ENCODE measurements at regions not wholly inside any gene's neighbourhood (a gene's known extent, or its start where the extent isn't known, plus 50 kb on each side); places are given as distances from the start of the nearest gene placed in this dataset.
"Not testable (repeated sequence)": the region's sequence is repeated elsewhere in the genome, so short reads cannot be mapped to it uniquely, and the experiment has no call there.

DNA sequence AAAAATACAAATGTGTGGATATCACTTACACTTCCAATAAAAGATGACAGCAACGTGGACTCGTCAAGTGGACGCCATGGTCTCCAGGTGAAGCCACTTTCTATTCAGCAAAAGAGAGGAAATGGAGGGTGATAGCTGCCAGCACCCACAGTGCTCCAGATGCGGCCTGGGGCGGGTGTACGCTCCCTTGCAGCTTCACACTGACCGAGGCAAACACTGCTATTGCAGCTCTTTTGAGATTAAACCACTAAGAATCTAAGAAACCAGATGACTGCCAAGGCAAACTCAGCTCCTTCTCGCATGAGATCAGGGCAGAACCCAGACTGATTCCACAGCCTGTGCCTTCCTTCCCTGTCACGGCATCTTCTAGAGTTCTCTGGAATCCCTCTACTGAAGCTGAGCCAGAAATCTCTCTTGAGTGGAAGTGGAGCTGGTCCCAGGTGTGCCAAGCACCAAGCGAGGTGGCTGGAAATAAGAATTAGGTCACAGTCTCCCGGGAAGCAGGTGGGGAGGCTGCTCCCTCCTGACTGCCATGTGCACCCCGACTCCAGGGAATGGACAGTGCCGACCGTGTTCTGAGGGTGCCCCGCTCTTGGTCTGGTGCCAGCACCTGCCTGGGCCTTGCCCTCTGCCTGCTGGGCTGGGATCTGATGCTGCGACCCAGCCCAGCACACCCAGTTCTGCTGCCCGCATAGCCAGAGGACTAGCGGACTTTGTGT is 90.1 kb upstream of the AFDN start:
- no peak for DNase-seq

DNA sequence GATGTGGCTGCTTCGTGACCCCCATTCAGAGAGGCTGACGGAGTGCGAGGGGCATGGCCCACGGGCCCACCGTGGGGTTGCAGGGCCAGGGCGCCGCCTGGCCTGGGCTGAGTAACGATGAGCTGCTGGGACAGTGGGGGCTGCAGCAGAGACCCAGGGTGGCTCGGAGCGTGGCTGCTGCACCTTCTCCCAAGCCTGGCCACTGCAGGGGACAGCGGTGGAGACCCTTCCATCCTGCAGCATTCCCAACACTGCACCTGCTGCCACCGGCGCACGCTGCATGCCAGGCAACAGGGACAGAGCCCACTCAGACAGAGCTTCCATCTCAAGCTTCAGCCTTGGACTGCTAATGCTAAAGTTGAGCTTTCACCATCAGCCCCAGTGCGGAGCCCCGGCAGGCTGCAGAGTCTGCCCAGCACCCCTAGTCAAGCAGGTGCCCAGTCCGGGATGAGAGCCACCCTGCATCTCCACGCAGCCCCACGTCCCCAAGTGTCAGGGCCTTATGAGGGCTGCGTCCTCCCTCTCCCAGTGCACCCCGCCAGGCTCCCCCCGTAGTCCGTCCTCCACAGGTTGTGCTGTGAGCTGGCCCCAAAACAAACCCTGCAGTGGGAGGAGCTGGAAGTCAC is 89.4 kb upstream of the AFDN start:
- DNase-seq: no peak

DNA sequence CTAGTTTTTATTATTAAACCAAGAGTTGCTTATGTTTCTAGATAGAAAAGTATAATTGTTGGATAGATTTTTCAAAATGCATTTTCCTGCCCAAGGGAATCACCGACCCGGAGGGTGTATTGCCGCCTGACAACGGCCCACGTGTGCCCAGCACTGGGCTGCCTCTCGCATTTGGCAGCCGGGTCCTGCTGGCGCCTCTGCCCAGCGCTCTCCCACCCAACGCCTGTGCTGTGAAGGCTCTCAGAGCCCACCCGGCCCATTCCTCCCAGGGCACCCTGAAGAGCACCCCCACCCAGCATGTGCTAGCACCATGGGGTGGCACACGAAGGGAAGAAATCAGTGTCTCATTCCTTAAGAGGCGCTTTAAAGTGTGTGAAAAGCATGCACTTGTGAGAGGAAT is 88.3 kb upstream of the AFDN start:
- no peak for DNase-seq

- DNase-seq: no peak
Measured at GRCh38 chr6:167739721-167740475, 86.8 kb upstream of the AFDN start.

- DNase-seq: no peak
Measured at GRCh38 chr6:167742719-167743303, 83.9 kb upstream of the AFDN start.

DNA sequence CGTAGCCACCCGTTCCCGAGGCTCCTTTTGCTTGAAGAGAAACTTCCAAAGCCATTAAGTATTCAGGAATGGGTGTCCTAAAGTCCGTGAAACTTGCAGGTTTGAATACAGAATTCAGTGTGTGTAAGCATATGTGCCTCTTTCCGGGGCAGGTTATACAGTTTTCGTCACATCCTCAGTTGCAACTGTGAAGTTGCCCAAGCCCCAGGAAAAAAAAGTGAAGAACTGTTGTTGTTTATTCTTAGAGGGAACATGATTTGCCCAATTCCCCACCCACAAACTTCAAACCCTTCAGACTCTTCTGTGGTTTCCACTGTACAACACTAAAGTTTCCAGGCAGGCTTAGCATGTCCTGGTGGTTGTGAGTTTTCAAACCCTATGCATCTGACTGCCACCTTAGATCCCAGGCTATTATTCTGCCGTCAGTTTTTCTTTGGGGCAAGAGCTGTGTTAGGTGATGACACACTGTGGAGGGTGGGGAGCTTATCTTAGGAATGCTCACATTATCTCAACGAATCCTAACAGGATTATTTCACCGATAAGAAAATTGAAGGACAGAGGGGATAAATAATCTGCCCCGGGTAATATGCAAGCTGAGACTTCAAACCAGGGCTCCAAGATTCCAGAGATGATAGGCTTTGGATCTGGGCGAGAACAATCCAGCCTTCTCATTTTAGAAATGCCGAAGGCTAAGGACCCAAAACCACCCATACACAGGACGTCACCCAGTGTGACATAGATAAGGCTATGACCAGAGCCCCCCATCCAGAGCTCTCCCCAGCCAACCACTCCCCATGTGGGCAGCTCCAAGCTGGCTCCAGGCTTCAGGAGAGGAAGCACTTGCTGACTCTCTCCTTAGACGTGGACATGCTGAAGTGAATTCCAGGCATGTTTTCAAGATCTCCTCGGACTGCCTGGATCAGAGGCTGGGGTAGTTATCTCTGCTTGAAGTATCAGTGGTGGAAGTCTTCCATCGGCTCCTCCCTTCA is 81.7 kb upstream of the AFDN start:
- no peak for DNase-seq

DNA sequence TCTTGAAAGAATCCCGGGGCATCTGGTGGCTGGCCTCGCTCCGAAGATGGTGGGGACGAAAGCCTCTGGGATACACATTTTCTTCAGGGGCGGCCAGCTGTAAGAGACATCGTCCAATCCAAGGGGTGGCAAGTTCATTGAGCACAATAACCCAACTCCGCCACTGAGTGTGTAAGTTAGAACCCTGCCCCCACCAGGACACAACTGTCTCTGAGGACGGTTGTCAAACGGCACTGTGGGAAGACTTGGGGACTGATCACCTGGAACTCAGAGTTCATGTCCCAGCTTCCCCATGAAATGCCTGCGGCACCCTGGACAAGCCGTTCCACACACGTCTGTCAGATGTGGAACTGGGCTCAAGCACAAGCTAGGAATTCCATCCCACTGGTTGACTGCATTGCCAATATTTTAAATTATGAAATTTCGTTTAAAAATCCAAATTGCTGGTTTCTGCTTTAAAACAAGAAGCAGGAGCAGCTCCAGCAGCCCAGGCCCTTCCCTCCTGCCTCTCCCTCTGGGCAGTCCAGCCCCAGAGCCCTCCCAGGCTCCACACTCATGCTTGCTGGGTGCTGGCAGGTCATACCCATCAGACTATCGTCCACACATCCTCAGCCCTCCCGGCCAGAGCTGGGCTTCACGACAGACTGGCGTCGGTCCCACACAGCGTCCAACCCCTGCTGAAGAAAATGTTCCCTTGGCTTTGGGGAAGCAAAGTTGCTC is 80.9 kb upstream of the AFDN start:
- DNase-seq: no peak

DNA sequence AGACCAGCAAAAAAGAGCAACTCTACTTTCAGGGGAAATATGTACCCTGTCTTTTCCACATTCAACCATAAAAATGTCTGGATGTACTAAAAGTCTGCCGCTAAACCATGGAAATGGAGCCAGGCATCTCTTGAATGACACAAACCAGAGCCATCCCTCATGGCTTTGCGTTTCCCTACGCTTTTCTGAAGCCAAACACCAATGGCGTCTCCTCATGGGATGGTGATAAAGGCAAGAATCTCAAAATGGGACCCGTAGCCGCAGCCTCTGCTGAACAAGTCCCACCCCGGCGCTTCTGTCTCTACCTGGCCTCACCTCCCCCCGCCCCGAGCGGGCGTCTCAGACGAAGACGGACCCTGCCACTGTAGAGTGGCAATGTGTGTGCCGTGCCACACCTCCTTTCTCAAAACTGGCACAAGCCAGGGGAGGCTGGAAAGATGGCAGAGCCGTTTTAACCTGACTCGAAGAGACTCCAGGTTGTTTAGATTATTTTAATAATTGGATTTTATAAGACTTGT is 80.3 kb upstream of the AFDN start:
- DNase-seq: no peak

DNA sequence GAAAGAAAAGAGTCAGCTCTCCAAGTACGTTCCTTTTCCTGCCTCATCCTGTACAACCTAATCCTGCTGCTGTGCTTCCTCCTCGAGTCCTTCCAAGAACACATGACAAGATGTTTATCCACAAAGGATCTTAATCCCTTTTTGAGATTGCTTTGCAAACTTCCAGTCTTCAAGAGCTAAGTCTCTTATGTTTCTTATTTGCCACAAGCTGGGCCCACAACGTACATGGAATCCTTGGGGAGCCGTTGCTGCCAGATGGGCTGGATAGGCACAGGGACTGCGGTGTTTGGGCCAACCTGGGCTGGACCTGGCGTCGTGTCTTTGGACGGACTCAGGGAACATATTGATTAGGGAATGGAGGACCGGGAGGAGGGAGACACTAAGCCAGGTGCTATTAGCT is 79.7 kb upstream of the AFDN start:
- no peak for DNase-seq

DNA sequence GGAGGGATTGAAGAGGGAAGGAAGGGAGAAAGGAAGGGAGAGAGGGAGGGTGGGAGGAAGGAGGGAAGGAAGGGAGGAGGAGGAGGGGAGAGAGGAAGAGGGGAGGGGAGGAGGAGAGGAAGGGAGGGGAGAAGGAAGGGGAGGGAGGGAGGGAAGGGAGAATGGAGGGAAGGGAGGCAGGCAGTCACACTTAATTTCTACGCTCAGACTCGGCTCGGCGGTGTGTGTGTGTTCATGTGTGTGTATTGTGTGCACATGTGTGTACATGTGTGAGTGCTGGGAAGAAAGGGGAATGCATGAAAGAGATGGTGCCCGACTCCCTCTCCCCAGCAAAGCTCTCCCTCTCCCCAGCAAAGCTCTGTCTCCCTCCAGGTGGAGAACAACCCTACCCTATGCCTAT is 79.1 kb upstream of the AFDN start:
- DNase-seq: no peak

DNA sequence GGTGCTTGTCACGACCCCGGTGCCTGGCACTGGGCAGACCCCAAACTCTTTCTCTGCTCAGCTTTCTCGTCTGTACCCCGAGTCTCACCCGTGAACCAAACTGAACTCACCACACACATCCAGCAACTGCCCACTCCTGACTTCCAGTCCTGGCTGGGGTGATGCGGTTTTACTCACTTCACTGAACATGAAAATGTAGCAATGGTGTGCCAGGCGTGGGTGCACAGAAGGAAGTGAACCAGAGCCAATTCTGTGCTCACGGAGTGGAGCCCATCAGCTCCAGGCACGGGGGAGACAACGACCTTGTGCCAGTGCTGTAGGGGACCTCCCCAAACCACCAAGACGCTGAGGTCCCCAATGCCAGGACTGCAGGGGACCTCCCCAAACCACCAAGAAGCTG is 78.7 kb upstream of the AFDN start:
- no peak for DNase-seq

DNA sequence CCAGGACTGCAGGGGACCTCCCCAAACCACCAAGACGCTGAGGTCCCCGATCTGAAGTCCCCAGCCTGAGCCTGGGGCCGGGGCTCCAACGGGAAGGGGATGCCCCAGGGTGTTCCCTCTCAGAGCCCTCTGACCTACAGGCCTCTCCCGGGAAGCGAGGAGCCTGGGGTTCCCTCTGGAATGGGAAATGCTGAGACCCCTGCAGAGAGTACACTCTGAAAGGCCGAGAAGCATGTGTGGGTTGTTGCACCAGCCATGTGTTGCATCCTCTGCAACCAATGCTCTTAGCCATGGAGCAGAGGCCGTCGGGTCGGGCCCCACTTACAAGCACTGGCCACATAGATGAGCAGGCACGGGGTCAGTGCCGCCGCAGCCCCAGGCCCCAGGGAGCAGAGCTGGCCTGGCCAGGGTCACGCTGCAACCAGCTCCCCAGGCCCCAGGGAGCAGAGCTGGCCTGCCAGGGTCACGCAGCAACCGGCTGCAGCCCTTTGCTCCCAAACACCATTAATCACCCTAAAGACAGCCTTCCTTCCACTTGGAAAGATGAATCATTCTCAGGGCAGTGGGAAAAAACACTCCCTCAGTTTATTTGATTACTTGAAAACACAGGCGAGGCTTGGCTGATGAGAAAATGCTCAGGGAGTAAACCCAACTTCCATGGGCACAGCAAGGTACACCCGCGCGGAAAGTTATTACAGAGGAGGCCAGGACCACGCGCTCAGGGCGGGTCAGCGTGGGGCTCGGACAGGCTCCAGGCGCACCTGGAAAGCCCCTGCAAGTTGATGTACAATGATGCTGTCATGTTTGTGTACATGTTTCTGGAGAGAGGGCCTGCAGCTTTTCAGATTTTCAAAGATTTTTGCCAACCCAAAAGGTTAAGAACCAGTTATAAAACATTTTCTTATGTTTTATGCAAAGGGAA is 78.0 kb upstream of the AFDN start:
- no peak for DNase-seq

DNA sequence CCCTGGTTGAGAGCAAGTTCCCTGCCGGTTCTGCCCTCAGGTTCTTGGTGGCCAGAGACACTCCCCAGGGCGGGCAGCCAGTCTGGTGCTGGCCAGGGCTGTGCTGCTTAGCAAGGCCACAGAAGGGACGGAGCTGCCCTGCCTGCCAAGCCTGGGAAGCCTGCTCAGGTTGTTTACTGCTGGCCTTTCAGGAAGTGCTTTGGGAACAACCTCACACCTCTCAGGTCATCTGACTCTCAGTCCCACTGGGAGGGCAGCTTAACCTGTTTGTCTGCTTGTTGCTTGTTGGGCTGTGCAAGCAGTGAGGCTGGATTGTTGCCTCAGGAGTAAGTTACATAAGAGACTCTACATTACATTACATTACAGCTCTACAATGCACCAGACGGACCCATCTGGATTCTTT is 75.8 kb upstream of the AFDN start:
- no peak for DNase-seq

DNA sequence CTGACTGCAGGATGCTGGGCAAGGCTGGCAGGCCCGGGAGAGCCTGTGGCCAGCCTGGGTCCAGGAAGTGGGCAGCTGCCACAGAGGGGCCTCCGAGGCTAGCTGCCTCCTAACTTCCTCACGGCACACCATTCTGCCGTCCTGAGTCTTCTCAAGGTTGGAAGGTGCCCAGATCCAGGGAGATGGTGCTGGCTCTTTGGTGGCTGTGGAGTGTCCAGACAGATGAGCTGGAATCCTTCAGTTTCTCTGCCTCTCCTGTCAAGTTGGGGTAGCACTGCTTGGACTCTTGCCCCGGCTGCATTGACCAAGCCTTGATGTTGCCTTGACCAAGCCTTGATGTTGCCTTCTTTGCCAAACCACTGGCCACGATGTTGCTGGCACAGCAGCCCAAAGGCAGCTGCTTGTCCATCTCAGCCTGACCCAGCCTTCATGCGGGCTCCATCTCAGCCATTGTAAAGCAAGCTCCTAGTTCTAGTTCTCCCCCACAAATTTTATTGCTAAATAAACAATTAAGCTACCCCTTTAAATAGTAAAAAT is 75.1 kb upstream of the AFDN start:
- DNase-seq: no peak

DNA sequence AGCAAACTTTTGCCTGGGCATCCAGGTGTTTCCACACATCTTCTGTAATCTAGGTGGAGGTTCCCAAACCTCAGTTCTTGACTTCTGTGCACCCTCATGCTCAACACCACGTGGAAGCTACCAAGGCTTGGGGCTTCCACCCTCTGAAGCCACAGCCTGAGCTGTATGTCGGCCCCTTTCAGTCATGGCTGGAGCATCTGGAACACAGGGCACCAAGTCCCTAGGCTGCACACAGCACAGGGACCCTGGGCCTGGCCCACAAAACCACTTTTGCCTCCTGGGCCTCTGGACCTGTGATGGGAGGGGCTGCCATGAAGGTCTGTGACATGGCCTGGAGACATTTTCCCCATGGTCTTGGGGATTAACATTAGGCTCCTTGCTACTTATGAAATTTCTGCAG is 73.4 kb upstream of the AFDN start:
- DNase-seq: not testable (repeated sequence)

DNA sequence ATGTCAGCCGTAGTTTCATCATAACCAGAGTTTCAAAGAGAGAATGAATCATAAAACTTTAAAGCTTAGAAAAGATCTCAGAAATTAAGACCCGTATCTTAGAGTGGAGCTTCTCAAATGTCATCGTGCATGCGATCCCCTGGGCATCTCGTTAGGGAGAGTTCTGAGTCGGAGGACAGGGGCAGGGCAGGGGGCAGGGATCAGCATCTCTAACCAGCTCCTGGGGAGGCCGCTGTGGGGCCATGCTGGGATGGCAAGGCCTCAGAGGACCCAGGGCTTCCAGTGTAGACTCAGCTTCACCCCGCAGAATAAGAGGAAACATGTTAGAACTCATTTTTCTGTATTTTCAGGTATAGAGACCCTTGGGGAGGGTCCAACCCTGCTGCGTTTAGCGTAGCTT is 72.0 kb upstream of the AFDN start:
- DNase-seq: no peak

DNA sequence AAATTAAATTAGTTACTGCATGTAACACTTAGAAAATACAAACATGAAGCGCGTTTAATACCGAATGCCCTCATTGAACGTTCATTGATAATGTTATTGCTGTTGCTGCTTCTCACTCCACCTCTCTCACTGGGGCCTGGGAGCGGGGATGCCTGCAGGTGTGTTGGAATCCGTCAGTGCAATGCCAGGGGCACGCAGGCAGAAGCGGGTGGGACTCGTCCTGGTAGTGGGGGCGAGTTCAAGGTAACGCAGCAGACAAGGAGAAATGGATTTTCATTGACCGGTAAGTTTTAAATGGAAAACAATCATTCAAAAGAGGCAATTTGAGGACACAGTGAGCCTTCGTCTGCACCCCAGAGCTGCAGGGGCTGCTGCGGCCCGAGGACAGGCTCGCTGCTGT is 71.2 kb upstream of the AFDN start:
- DNase-seq: no peak

DNA sequence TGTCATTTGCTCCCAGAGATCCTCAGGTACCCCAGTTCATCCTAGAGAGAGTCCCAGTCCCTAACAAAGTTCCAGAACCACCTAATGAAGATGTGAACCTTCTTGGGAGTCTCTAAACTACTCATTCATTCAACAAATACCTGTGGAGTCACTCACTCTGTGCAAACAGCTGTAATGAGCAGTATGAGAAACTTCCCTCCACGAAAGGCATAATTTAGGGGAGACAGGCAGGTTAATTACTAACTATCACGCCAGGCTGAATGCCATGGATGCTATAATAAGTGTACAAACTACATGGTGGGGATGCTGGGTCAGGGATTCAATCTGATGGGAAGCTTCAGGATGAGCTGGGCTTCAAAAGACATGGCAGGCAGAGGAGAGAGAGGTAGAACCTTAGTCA is 70.1 kb upstream of the AFDN start:
- no peak for DNase-seq

- no peak for DNase-seq
Measured at GRCh38 chr6:167757249-167757648, 69.5 kb upstream of the AFDN start.

DNA sequence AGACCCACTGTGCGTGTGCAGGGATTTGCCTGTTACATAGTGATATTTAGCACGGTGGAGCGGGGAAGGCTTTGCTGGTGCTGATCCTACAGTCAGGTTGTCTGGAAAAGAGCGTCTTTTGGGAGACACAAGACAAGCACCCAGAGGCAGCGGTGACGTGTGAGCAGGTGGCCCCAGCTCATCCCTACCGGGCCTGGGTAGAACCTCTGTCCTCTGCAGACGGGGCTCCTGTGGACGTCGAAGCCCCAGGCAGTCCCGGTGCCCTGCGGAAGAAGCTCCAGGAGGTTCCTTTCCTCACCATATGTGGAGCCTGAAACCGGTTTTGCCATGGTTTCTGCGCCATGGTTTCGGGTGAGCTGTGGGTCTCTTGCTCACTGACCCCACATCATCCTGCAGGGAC is 68.9 kb upstream of the AFDN start:
- no peak for DNase-seq
